GM12873 (cell line): ENCODE measurements at regions not wholly inside any gene's neighbourhood (a gene's known extent, or its start where the extent isn't known, plus 50 kb on each side); places are given as distances from the start of the nearest gene placed in this dataset.

Source experiments
- TF ChIP-seq, protein P1 (sequence below): IDR thresholded peaks from 2 replicates; pipeline ENCODE4 v1.5.1; 2012; ENCODE audit warnings: low read depth, mild to moderate bottlenecking, moderate library complexity, low read length, control low read depth; ENCODE audit not compliant: insufficient read depth; ENCODE audit errors: missing control alignments

DNA sequence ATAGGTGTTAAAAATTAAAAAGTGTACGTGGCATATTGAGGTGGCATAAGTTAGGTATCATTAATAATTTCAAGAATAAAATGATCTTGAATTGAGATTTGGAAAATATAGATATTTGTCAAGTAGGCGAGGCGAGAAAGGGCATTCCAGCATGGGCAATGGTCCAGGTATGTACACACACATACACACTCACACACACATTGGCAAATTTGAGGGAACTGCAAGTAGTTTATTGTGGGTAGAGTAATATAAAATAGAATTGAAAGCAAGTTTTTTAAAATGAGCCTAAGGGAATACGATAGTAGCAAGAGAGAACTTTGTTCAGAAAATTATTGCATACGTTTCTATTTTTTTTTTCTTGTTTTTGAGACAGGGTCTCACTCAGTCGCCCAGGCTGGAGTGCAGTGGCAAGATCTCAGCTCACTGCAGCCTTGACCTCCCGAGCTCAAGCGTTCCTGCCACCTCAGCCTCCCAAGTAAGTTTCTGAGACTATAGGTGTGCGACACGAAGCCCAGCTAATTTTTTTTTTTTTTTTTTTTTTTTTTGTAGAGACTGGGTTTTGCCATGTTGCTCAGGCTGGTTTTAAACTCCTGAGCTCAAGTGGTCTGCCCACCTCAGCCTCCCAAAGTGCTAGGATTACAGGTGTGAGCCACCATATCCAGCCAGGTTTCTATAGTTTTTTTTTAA lies 96.7 kb upstream of the SLC39A10 start:
- TF ChIP-seq, protein P1, sequence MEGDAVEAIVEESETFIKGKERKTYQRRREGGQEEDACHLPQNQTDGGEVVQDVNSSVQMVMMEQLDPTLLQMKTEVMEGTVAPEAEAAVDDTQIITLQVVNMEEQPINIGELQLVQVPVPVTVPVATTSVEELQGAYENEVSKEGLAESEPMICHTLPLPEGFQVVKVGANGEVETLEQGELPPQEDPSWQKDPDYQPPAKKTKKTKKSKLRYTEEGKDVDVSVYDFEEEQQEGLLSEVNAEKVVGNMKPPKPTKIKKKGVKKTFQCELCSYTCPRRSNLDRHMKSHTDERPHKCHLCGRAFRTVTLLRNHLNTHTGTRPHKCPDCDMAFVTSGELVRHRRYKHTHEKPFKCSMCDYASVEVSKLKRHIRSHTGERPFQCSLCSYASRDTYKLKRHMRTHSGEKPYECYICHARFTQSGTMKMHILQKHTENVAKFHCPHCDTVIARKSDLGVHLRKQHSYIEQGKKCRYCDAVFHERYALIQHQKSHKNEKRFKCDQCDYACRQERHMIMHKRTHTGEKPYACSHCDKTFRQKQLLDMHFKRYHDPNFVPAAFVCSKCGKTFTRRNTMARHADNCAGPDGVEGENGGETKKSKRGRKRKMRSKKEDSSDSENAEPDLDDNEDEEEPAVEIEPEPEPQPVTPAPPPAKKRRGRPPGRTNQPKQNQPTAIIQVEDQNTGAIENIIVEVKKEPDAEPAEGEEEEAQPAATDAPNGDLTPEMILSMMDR: no peak

DNA sequence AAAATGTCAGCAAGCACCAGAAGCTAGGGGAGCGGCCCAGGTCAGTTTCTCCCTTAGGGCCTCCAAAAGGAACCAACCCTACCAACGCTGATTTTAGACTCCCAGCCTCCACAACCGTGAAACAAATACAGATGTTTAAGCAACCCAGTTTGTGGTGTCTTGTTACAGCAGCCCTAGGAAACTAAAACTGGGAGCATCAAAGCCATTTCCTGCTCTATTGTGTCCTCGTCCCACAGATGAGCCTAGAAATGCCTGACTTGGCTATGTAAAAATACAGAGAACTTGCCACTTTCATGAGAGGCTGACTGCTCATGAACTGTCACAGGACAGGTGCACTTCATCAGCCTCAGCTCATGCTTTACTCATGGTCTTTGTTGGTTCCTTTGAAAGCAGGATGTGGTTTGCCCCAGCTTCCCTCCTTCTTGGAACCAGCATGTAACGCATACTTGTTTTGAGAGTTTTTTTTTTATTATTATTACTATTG lies 97.6 kb upstream of the SLC39A10 start:
- TF ChIP-seq, protein P1: no peak

- TF ChIP-seq, protein P1: no peak
Observed at GRCh38 chr2:195555971-195556370, 101.1 kb upstream of the SLC39A10 start.

DNA sequence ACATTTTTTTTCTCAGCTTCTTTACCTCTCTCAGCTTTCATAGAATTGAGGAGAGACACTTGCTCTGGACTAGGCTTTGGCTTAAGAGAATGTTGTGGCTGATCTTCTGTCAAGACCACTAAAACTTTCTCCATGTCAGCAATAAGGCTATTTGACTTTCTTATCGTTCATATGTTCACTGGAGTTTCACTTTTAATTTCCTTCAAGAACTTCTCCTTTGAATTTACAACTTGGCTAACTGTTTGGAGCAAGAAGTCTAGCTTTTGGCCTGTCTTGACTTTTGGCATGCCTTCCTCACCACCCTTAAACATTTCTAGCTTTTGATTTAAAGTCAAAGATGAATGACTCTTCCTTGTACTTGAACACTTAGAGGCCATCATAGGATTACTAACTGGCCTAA lies 104.4 kb upstream of the SLC39A10 start:
- TF ChIP-seq, protein P1: no peak

DNA sequence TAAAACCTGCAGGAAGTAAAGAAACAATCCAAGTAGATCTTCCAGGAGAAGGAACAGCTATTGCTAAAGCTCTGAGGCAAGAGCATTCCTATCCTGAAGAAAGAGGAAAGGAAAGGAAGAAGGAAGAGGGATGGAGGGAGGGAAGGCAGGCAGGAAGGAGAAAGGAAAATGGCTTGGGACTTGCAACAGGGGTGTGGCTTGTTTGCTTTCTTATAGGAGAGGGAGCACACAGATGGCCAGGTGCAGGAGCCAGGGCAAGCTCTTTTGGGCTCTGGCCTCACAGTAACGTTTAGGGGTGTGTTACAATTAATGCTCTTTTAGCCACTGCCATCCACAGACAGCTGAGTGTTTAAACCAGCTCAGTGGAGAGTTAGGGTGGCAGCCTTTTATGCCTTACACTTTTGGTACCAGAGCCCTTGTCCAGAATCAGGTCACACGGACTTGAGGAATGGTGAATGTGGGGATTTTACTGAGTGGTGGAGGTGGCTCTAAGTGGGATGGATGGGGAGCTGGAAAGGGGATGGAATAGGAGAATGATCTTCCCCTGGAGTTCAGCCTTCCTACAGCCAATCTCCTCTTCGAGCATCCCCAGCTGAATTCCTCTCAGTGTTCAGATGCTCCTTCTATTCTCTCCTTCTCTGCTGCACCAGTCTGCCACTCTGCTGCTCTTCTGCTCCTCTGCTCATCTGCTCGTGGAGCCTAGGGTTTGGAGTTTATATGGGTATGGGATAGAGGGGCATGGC lies 108.7 kb upstream of the SLC39A10 start:
- TF ChIP-seq, protein P1: no peak

- TF ChIP-seq, protein P1: no peak
Observed at GRCh38 chr2:195545811-195546210, 111.2 kb upstream of the SLC39A10 start.
